OCI-LY1 (cell line): ENCODE measurements at regions not wholly inside any gene's neighbourhood (a gene's known extent, or its start where the extent isn't known, plus 50 kb on each side); places are given as distances from the start of the nearest gene placed in this dataset.

Experiments
- H2AFZ ChIP-seq: fragments of 200-600 bp; sonication (generic), shearing (Covaris generic); 2 replicates; pipeline ENCODE4 v1.6.0; 2014; ENCODE audit warnings: antibody characterized with exemption, mild to moderate bottlenecking, low read length
- H3F3A ChIP-seq: fragments of 200-600 bp; sonication (generic), shearing (Covaris generic); 2 replicates; pipeline ENCODE4 v1.6.0; 2014; ENCODE audit warnings: mild to moderate bottlenecking, antibody characterized with exemption, low read length, moderate library complexity; ENCODE audit not compliant: insufficient read depth
- H3K27ac ChIP-seq: fragments of 200-600 bp; sonication (generic); 2 replicates; pipeline ENCODE4 v1.5.1; 2014; ENCODE audit warnings: low read length, mixed run types, mild to moderate bottlenecking, low read depth; ENCODE audit not compliant: poor library complexity, severe bottlenecking
- H3K27me3 ChIP-seq: fragments of 200-600 bp; sonication (generic); 2 replicates; pipeline ENCODE4 v1.6.0; 2014; ENCODE audit warnings: antibody characterized with exemption, mild to moderate bottlenecking, low read length, moderate library complexity; ENCODE audit not compliant: insufficient read depth
- H3K36me3 ChIP-seq: fragments of 200-600 bp; sonication (generic); 2 replicates; pipeline ENCODE4 v1.6.1; 2014; ENCODE audit warnings: mild to moderate bottlenecking, antibody characterized with exemption, low read length, moderate library complexity, mixed read lengths; ENCODE audit not compliant: insufficient read depth
- H3K4me1 ChIP-seq: fragments of 200-600 bp; sonication (generic); 2 replicates; pipeline ENCODE4 v1.5.1; 2014; ENCODE audit warnings: mild to moderate bottlenecking, low read length, moderate library complexity; ENCODE audit not compliant: insufficient read depth, severe bottlenecking
- H3K4me2 ChIP-seq: fragments of 200-600 bp; sonication (generic), shearing (Covaris generic); 2 replicates; pipeline ENCODE4 v1.6.1; 2014; ENCODE audit warnings: low read length
- H3K4me3 ChIP-seq: fragments of 200-600 bp; sonication (generic); 2 replicates; pipeline ENCODE4 v1.5.1; 2014; ENCODE audit warnings: low read length, low read depth, mild to moderate bottlenecking, mixed read lengths; ENCODE audit not compliant: poor library complexity, severe bottlenecking
- H3K79me2 ChIP-seq: fragments of 200-600 bp; shearing (Covaris generic); 2 replicates; pipeline ENCODE4 v1.6.1; 2016; ENCODE audit warnings: mixed run types, low read length, mixed read lengths; ENCODE audit not compliant: insufficient read depth
- H3K9ac ChIP-seq: fragments of 200-600 bp; sonication (generic), shearing (Covaris generic); 2 replicates; pipeline ENCODE4 v1.6.1; 2014; ENCODE audit warnings: mild to moderate bottlenecking, low read length, mixed read lengths
- H3K9me2 ChIP-seq: fragments of 200-600 bp; sonication (generic), shearing (Covaris generic); 2 replicates; pipeline ENCODE4 v1.6.1; 2014; ENCODE audit warnings: low read depth, mild to moderate bottlenecking, low read length, mixed read lengths
- H3K9me3 ChIP-seq: fragments of 200-600 bp; shearing (Covaris generic); 2 replicates; pipeline ENCODE4 v1.6.1; 2014; ENCODE audit warnings: low read length, mixed read lengths
- H4K20me1 ChIP-seq: fragments of 200-600 bp; sonication (generic), shearing (Covaris generic); 2 replicates; pipeline ENCODE4 v1.6.0; 2016; ENCODE audit warnings: mild to moderate bottlenecking, low read length; ENCODE audit not compliant: insufficient read depth
- EZH2 ChIP-seq: fragments of 200-600 bp; sonication (generic), shearing (Covaris generic); IDR thresholded peaks from 2 replicates; pipeline ENCODE4 v1.8.0; 2017; ENCODE audit warnings: borderline replicate concordance, mixed run types, mild to moderate bottlenecking, antibody characterized with exemption, low read length, moderate library complexity, mixed read lengths
- TF ChIP-seq, protein P1 (sequence below): fragments of 200-600 bp; sonication (generic), shearing (Covaris generic); IDR thresholded peaks from 2 replicates; pipeline ENCODE4 v1.5.1; 2017; ENCODE audit warnings: mild to moderate bottlenecking, antibody characterized with exemption, low read length, moderate library complexity, mixed read lengths

- Histone ChIP-seq H3K36me3 (no peaks in the 10 kb centered on the region), H4K20me1 (no peaks in the 10 kb centered on the region), H3K4me3 (no peak overlapping the region), H3K4me2 (no peak overlapping the region), H3K27ac (no peak overlapping the region), H3F3A (no peaks in the 10 kb centered on the region), H3K9me3 (no peaks in the 10 kb centered on the region), H3K4me1 (no peaks in the 10 kb centered on the region), H3K9me2 (no peaks in the 10 kb centered on the region), H3K27me3 (no peaks in the 10 kb centered on the region), H3K9ac (no peak overlapping the region), H3K79me2 (no peaks in the 10 kb centered on the region), H2AFZ (no peak overlapping the region)
- no peak for TF ChIP-seq EZH2
- TF ChIP-seq, protein P1, sequence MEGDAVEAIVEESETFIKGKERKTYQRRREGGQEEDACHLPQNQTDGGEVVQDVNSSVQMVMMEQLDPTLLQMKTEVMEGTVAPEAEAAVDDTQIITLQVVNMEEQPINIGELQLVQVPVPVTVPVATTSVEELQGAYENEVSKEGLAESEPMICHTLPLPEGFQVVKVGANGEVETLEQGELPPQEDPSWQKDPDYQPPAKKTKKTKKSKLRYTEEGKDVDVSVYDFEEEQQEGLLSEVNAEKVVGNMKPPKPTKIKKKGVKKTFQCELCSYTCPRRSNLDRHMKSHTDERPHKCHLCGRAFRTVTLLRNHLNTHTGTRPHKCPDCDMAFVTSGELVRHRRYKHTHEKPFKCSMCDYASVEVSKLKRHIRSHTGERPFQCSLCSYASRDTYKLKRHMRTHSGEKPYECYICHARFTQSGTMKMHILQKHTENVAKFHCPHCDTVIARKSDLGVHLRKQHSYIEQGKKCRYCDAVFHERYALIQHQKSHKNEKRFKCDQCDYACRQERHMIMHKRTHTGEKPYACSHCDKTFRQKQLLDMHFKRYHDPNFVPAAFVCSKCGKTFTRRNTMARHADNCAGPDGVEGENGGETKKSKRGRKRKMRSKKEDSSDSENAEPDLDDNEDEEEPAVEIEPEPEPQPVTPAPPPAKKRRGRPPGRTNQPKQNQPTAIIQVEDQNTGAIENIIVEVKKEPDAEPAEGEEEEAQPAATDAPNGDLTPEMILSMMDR, result no peak; the same call in 1 of the 2 replicates
Measured at GRCh38 chr11:41612415-41612814, 153.0 kb upstream of the LRRC4C start.

DNA sequence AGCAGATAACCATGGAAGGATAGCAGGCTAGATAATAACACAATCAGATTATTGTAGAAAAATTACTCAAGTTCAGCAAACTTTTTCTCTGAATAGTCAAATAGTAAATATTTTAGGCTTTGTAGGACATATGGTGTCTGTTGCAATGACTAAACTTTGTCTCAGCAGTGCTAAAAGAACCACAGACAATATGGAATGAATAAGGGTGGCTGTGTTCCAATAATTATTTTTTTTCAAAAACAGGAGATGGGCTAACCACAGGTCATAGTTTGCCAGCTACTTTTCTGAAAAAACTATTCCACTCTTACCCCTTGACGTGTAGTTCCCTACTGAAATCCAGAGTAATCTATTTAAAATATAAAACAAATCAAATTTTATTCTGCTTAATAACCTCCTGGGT is 153.9 kb upstream of the LRRC4C start:
- Histone ChIP-seq H4K20me1 (no peaks in the 10 kb centered on the region), H3K9ac (no peak overlapping the region), H3K27ac (no peak overlapping the region), H3K9me2 (no peaks in the 10 kb centered on the region), H3K4me3 (no peak overlapping the region), H3K9me3 (no peaks in the 10 kb centered on the region), H3F3A (no peaks in the 10 kb centered on the region), H3K79me2 (no peaks in the 10 kb centered on the region), H3K36me3 (no peaks in the 10 kb centered on the region), H3K4me1 (no peaks in the 10 kb centered on the region), H3K4me2 (no peak overlapping the region), H2AFZ (no peak overlapping the region), H3K27me3 (no peaks in the 10 kb centered on the region)
- no peak for TF ChIP-seq EZH2
- TF ChIP-seq, protein P1, result no peak

- no peak overlapping the region for H3K4me2 ChIP-seq
Measured at GRCh38 chr11:41622707-41623359, 163.4 kb upstream of the LRRC4C start.

More at GRCh38 chr11:41622707-41623359, 163.4 kb upstream of the LRRC4C start:
- no peaks in the 10 kb centered on the region for H3K79me2 ChIP-seq
- TF ChIP-seq EZH2, result no peak
- TF ChIP-seq, protein P1, result no peak
- H3K36me3 ChIP-seq, result no peaks in the 10 kb centered on the region
- H3F3A ChIP-seq, result no peaks in the 10 kb centered on the region
- no peak overlapping the region for H3K27ac ChIP-seq
- H3K9me3 ChIP-seq, result no peaks in the 10 kb centered on the region
- H2AFZ ChIP-seq, result no peak overlapping the region
- H3K4me1 ChIP-seq, result no peaks in the 10 kb centered on the region
- H3K9me2 ChIP-seq, result no peaks in the 10 kb centered on the region
- no peak overlapping the region for H3K9ac ChIP-seq
- H4K20me1 ChIP-seq, result no peaks in the 10 kb centered on the region
- no peaks in the 10 kb centered on the region for H3K27me3 ChIP-seq
- H3K4me3 ChIP-seq, result no peak overlapping the region
